ENCODE measurements at regions not wholly inside any gene's neighbourhood (a gene's known extent, or its start where the extent isn't known, plus 50 kb on each side); places are given as distances from the start of the nearest gene placed in this dataset.

DNA sequence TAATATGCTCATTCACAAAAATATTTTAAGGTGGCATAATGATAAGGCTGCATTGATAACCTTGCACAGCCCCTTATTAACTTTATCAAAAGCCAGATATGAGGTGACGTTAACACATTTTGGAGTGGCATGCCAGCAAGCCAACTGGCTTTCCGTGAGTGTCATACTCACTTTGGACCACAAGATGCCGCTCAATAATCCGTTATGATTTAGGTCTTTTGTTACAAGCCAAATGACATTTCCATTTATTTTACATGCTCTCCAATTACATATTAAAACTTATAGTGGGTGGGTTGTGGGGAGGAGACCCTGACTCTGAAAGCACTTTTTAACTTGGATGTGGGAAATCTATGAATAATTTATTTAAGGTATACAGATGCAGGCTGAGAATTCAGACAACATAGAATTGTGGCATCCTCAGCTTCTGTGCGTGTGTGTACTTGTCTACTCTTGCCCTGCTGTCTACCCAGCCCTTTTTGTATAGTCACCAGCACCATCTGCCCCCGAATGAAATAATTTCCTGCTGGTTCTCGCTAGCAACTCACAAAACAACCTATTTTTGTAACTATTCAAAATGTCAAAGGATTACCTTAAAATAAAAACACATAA is 305.1 kb downstream of the PSAT1 start:
- Histone ChIP-seq H3K36me3 (no peaks in the 10 kb centered on the region), H3K4me1 (ENCODE audit: insufficient read depth) (peaks cover 4% of the 10 kb centered on the region), H3K27ac (no peak overlapping the region), H3K4me3 (no peak overlapping the region), H3K9me3 (no peaks in the 10 kb centered on the region), H3K27me3 (no peaks in the 10 kb centered on the region)
- TF ChIP-seq CTCF (IDR thresholded peaks at IDR 0.05) = peak in 1 of 3 donors; percentile 53
- TF ChIP-seq EP300 (IDR thresholded peaks at IDR 0.05) = no peak
- intact Hi-C loops (cut with DNase I) = no loop called here
- 18 to 24% (median 18%) methylated on average over 7 of the region's 7 CpGs for WGBS, 3 donors
- no peak for DNase-seq

- H3K4me1 ChIP-seq (ENCODE audit: insufficient read depth) = peaks cover 4% of the 10 kb centered on the region
- no peak overlapping the region for H3K4me3 ChIP-seq
- no peak overlapping the region for H3K27ac ChIP-seq
- no peaks in the 10 kb centered on the region for H3K27me3 ChIP-seq
- DNase-seq = peak in 3 of 5 donors; percentile 14 to 33 (median 16)
- WGBS, 3 donors = 26 to 30% (median 29%) methylated on average over 16 of the region's 16 CpGs
- H3K9me3 ChIP-seq = no peaks in the 10 kb centered on the region
- TF ChIP-seq CTCF (IDR thresholded peaks at IDR 0.05) (no peak), POLR2A (IDR thresholded peaks at IDR 0.05) (no peak), EP300 (IDR thresholded peaks at IDR 0.05) (no peak)
- H3K36me3 ChIP-seq = no peaks in the 10 kb centered on the region
- intact Hi-C loops (cut with DNase I) = no loop called here
Measured at GRCh38 chr9:78605041-78606000, 308.4 kb downstream of the PSAT1 start.

DNA sequence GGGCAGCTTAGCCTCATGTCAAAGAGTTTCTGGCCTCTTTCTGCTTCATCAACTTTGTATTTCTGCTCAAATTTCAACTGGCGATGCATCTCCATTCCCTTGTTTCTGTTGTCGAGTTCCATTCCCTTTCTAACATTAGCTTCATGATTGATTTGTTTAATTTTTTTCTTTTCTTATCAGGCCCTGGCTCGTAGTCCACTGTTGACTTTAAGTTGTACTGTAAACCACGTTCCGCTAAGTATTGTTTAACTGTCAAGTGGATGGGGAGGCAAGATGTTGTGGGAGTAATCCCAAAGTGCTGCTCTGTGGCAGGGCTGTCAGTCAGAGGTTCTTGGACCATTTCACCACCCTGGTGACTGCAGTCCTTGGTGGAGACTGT is 309.1 kb downstream of the PSAT1 start:
- Histone ChIP-seq H3K4me3 (no peak overlapping the region), H3K27me3 (no peaks in the 10 kb centered on the region), H3K27ac (no peak overlapping the region), H3K36me3 (no peaks in the 10 kb centered on the region), H3K4me1 (ENCODE audit: insufficient read depth) (peaks cover 4% of the 10 kb centered on the region), H3K9me3 (no peaks in the 10 kb centered on the region)
- 9 to 18% (median 14%) methylated on average over 5 of the region's 5 CpGs for WGBS, 3 donors
- TF ChIP-seq EP300 (IDR thresholded peaks at IDR 0.05) = no peak
- intact Hi-C loops (cut with DNase I) = no loop called here
- DNase-seq = no peak

- no peaks in the 10 kb centered on the region for H3K9me3 ChIP-seq
- 88 to 94% (median 88%) methylated on average over 5 of the region's 5 CpGs for WGBS, 3 donors
- H3K27me3 ChIP-seq = no peaks in the 10 kb centered on the region
- no peak for TF ChIP-seq EP300 (IDR thresholded peaks at IDR 0.05)
- TF ChIP-seq POLR2A (IDR thresholded peaks at IDR 0.05) = no peak
- no peak for TF ChIP-seq CTCF (IDR thresholded peaks at IDR 0.05)
- no peak overlapping the region for H3K4me3 ChIP-seq
- intact Hi-C loops (cut with DNase I) = no loop called here
- H3K4me1 ChIP-seq (ENCODE audit: insufficient read depth) = peaks cover 4% of the 10 kb centered on the region
- no peaks in the 10 kb centered on the region for H3K36me3 ChIP-seq
- no peak overlapping the region for H3K27ac ChIP-seq
- DNase-seq = no peak
Measured at GRCh38 chr9:78607853-78608252, 310.9 kb downstream of the PSAT1 start.

DNA sequence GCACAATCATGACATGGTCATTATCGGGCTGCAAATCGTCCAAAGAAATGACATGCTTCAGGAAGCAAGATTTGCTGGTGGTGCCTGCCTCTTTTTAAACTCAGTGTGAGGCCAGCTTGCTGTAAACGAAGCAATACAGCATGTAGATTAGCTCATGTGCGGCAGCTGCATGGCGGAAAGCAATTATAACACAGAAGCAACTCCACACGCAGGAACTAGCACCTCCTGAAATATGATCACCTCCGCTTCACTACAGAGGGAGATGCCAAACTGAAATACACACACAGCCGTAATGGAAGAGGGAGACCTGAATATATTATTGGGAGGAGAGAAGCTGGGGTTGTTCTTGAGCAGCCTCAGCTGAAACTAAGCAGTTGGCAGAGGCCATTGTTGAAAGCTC is 312.5 kb downstream of the PSAT1 start:
- H3K27me3 ChIP-seq = no peaks in the 10 kb centered on the region
- H3K4me1 ChIP-seq (ENCODE audit: insufficient read depth) = peaks cover 4% of the 10 kb centered on the region
- no peaks in the 10 kb centered on the region for H3K36me3 ChIP-seq
- intact Hi-C loops (cut with DNase I) = no loop called here
- DNase-seq = no peak
- WGBS, 3 donors = 85 to 89% (median 86%) methylated on average over 8 of the region's 8 CpGs
- H3K27ac ChIP-seq = no peak overlapping the region
- no peaks in the 10 kb centered on the region for H3K9me3 ChIP-seq
- TF ChIP-seq EP300 (IDR thresholded peaks at IDR 0.05) = no peak
- TF ChIP-seq CTCF (IDR thresholded peaks at IDR 0.05) = no peak
- TF ChIP-seq POLR2A (IDR thresholded peaks at IDR 0.05) = no peak
- H3K4me3 ChIP-seq = no peak overlapping the region

Data from ovary (tissue), 7 donors.